Liver (tissue), 8 donors: ENCODE measurements at regions not wholly inside any gene's neighbourhood (a gene's known extent, or its start where the extent isn't known, plus 50 kb on each side); places are given as distances from the start of the nearest gene placed in this dataset.

Experiments
- DNase-seq: peaks from one replicate; pipeline ENCODE4 v3.0.0-alpha.2; 2017; ENCODE audit warnings: low spot score
- H3K27ac ChIP-seq, 2 donors: one replicate each; pipeline ENCODE4 v1.7.0; 2013; ENCODE audit warnings: inconsistent platforms in 2 of 2, low read length in 2 of 2, control low read depth in 1 of 2, low read depth in 1 of 2, mild to moderate bottlenecking in 1 of 2
- H3K27me3 ChIP-seq, 4 donors: one replicate each; pipeline versions ENCODE4 v1.6.1 to v1.7.0; 2013; ENCODE audit warnings: low read length in 3 of 4, inconsistent platforms in 1 of 4, mild to moderate bottlenecking in 1 of 4, moderate library complexity in 1 of 4; ENCODE audit not compliant: control insufficient read depth in 4 of 4, insufficient read depth in 4 of 4
- H3K36me3 ChIP-seq, 4 donors: one replicate each; pipeline versions ENCODE4 v1.6.1 to v1.7.0; 2013; ENCODE audit warnings: low read length in 3 of 4, mild to moderate bottlenecking in 3 of 4, low read depth in 1 of 4, moderate library complexity in 1 of 4; ENCODE audit not compliant: control insufficient read depth in 4 of 4, insufficient read depth in 3 of 4
- H3K4me1 ChIP-seq, 4 donors: one replicate each; pipeline versions ENCODE4 v1.6.1 to v1.7.0; 2013; ENCODE audit warnings: low read length in 3 of 4, mild to moderate bottlenecking in 3 of 4, moderate library complexity in 1 of 4; ENCODE audit not compliant: control insufficient read depth in 4 of 4, insufficient read depth in 4 of 4
- H3K4me3 ChIP-seq, 3 donors: one replicate each; pipeline versions ENCODE4 v1.6.1 to v1.7.0; 2013; ENCODE audit warnings: low read length in 3 of 3, control low read depth in 1 of 3, low read depth in 1 of 3, mild to moderate bottlenecking in 1 of 3
- H3K9ac ChIP-seq, 2 donors: one replicate each; pipeline ENCODE4 v1.7.0; 2013; ENCODE audit warnings: low read length in 2 of 2, mild to moderate bottlenecking in 2 of 2, moderate library complexity in 2 of 2, control low read depth in 1 of 2, low read depth in 1 of 2
- H3K9me3 ChIP-seq, 4 donors: one replicate each; pipeline versions ENCODE4 v1.6.1 to v1.7.0; 2013; ENCODE audit warnings: low read length in 3 of 4; ENCODE audit not compliant: control insufficient read depth in 4 of 4
- ATF3 ChIP-seq: IDR thresholded peaks from 2 replicates; pipeline ENCODE4 v1.6.1; 2016; ENCODE audit warnings: antibody characterized with exemption
- CTCF ChIP-seq: fragments of 150-350 bp; IDR thresholded peaks from 2 replicates; pipeline ENCODE4 v1.5.1; 2017; ENCODE audit warnings: improper control_type of control experiment, low read depth, low read length; ENCODE audit not compliant: missing input control
- EGR1 ChIP-seq, 2 donors: IDR thresholded peaks; 2 replicates each; pipeline ENCODE4 v1.6.1; 2016 to 2018; ENCODE audit warnings: antibody characterized with exemption in 2 of 2, low read depth in 2 of 2
- FOXA1 ChIP-seq: IDR thresholded peaks from 2 replicates; pipeline ENCODE4 v1.6.1; 2016; ENCODE audit warnings: antibody characterized with exemption
- FOXA2 ChIP-seq: IDR thresholded peaks from 2 replicates; pipeline ENCODE4 v1.6.1; 2016; ENCODE audit warnings: antibody characterized with exemption
- GABPA ChIP-seq, 2 donors: IDR thresholded peaks in 1 of 2; conservative IDR thresholded peaks in 1 of 2; 2 replicates each; pipeline ENCODE4 v1.6.1; 2016; ENCODE audit warnings: antibody characterized with exemption in 2 of 2, mild to moderate bottlenecking in 1 of 2, moderate library complexity in 1 of 2
- HNF4A ChIP-seq, 2 donors: conservative IDR thresholded peaks; 2 replicates each; pipeline ENCODE4 v1.6.1; 2016; ENCODE audit warnings: antibody characterized with exemption in 2 of 2, mild to moderate bottlenecking in 2 of 2
- HNF4G ChIP-seq: IDR thresholded peaks from 2 replicates; pipeline ENCODE4 v1.6.1; 2016; ENCODE audit warnings: antibody characterized with exemption
- JUND ChIP-seq, 2 donors: IDR thresholded peaks; 2 replicates each; pipeline ENCODE4 v1.6.1; 2016; ENCODE audit warnings: antibody characterized with exemption in 2 of 2
- MAX ChIP-seq: IDR thresholded peaks from 2 replicates; pipeline ENCODE4 v1.6.1; 2016; ENCODE audit warnings: antibody characterized with exemption
- NR2F2 ChIP-seq: IDR thresholded peaks from 2 replicates; pipeline ENCODE4 v1.6.1; 2016; ENCODE audit warnings: antibody characterized with exemption
- RAD21 ChIP-seq, 2 donors: IDR thresholded peaks; 2 replicates each; pipeline ENCODE4 v1.6.1; 2016; ENCODE audit warnings: antibody characterized with exemption in 2 of 2, mild to moderate bottlenecking in 2 of 2
- RXRA ChIP-seq, 2 donors: IDR thresholded peaks; 2 replicates each; pipeline ENCODE4 v1.6.1; 2017 to 2018; ENCODE audit warnings: antibody characterized with exemption in 2 of 2, mild to moderate bottlenecking in 1 of 2
- SP1 ChIP-seq: IDR thresholded peaks from 2 replicates; pipeline ENCODE4 v1.6.1; 2018; ENCODE audit warnings: antibody characterized with exemption, mild to moderate bottlenecking
- TAF1 ChIP-seq: conservative IDR thresholded peaks from 2 replicates; pipeline ENCODE4 v1.6.1; 2016; ENCODE audit warnings: antibody characterized with exemption, mild to moderate bottlenecking
- YY1 ChIP-seq: IDR thresholded peaks from 2 replicates; pipeline ENCODE4 v1.6.1; 2016; ENCODE audit warnings: antibody characterized with exemption, mild to moderate bottlenecking
- ZBTB33 ChIP-seq: IDR thresholded peaks from 2 replicates; pipeline ENCODE4 v1.6.1; 2016; ENCODE audit warnings: antibody characterized with exemption
- WGBS: extraction: QIAGEN DNeasy Blood & Tissue Kit; methylation state at CpG from one replicate; pipeline ENCODE4 v1.1.7; 2013; 5-methylcytosine and 5-hydroxymethylcytosine counted together
- TF ChIP-seq, protein P1 (sequence below): IDR thresholded peaks from 2 replicates; pipeline ENCODE4 v1.6.1; 2016; ENCODE audit warnings: antibody characterized with exemption, mild to moderate bottlenecking
- donor health status: healthy.
- donor health status: healthy.
- donor health status: healthy.
- donor health status: healthy.
- donor health status: healthy.

- Histone ChIP-seq H3K9me3 (no peaks in the 10 kb centered on the region), H3K27me3 (no peaks in the 10 kb centered on the region), H3K4me3 (no peak overlapping the region), H3K9ac (no peak overlapping the region), H3K27ac (no peak overlapping the region), H3K36me3 (no peaks in the 10 kb centered on the region), H3K4me1 (peaks cover 3 to 22% (median 20%) of the 10 kb centered on the region in 4 donors)
- TF ChIP-seq HNF4A (conservative IDR thresholded peaks at IDR 0.05): no peak
- no peak for TF ChIP-seq NR2F2
- TF ChIP-seq HNF4G: no peak
- TF ChIP-seq RAD21 (IDR thresholded peaks at IDR 0.05): no peak
- TF ChIP-seq YY1: no peak
- TF ChIP-seq ZBTB33: no peak
- TF ChIP-seq CTCF: no peak
- TF ChIP-seq FOXA1: no peak
- TF ChIP-seq ATF3: no peak
- no peak for TF ChIP-seq MAX
- no peak for TF ChIP-seq TAF1
- TF ChIP-seq RXRA (IDR thresholded peaks at IDR 0.05): no peak
- TF ChIP-seq EGR1 (IDR thresholded peaks at IDR 0.05; ENCODE audit: low read depth in 2 of 2): no peak
- no peak for TF ChIP-seq GABPA (IDR thresholded peaks at IDR 0.05 in 1 of 2, conservative IDR thresholded peaks at IDR 0.05 in 1 of 2)
- TF ChIP-seq JUND (IDR thresholded peaks at IDR 0.05): no peak
- TF ChIP-seq, protein P1, sequence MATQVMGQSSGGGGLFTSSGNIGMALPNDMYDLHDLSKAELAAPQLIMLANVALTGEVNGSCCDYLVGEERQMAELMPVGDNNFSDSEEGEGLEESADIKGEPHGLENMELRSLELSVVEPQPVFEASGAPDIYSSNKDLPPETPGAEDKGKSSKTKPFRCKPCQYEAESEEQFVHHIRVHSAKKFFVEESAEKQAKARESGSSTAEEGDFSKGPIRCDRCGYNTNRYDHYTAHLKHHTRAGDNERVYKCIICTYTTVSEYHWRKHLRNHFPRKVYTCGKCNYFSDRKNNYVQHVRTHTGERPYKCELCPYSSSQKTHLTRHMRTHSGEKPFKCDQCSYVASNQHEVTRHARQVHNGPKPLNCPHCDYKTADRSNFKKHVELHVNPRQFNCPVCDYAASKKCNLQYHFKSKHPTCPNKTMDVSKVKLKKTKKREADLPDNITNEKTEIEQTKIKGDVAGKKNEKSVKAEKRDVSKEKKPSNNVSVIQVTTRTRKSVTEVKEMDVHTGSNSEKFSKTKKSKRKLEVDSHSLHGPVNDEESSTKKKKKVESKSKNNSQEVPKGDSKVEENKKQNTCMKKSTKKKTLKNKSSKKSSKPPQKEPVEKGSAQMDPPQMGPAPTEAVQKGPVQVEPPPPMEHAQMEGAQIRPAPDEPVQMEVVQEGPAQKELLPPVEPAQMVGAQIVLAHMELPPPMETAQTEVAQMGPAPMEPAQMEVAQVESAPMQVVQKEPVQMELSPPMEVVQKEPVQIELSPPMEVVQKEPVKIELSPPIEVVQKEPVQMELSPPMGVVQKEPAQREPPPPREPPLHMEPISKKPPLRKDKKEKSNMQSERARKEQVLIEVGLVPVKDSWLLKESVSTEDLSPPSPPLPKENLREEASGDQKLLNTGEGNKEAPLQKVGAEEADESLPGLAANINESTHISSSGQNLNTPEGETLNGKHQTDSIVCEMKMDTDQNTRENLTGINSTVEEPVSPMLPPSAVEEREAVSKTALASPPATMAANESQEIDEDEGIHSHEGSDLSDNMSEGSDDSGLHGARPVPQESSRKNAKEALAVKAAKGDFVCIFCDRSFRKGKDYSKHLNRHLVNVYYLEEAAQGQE: no peak
- TF ChIP-seq SP1: no peak
- no peak for TF ChIP-seq FOXA2
- 50% methylated on average over 2 of the region's 2 CpGs for WGBS
- DNase-seq: no peak
These were observed 168.7 kb upstream of the FRMD4B start for GRCh38 chr3:69554576-69554975.

- 35% methylated on average over 4 of the region's 4 CpGs for WGBS
- no peaks in the 10 kb centered on the region for H3K36me3 ChIP-seq
- H3K9me3 ChIP-seq: no peaks in the 10 kb centered on the region
- H3K9ac ChIP-seq: no peak overlapping the region
- DNase-seq: no peak
- H3K4me3 ChIP-seq: no peak overlapping the region
- no peak overlapping the region for H3K27ac ChIP-seq
- peaks cover 3 to 17% (median 15%) of the 10 kb centered on the region in 4 donors for H3K4me1 ChIP-seq
- no peaks in the 10 kb centered on the region for H3K27me3 ChIP-seq
- TF ChIP-seq GABPA (IDR thresholded peaks at IDR 0.05 in 1 of 2, conservative IDR thresholded peaks at IDR 0.05 in 1 of 2) (no peak), HNF4G (no peak), ATF3 (no peak), JUND (IDR thresholded peaks at IDR 0.05) (no peak), YY1 (no peak), MAX (no peak), RAD21 (IDR thresholded peaks at IDR 0.05) (no peak), NR2F2 (no peak), EGR1 (IDR thresholded peaks at IDR 0.05; ENCODE audit: low read depth in 2 of 2) (no peak), RXRA (IDR thresholded peaks at IDR 0.05) (no peak), FOXA2 (no peak), TAF1 (no peak), HNF4A (conservative IDR thresholded peaks at IDR 0.05) (no peak)
- TF ChIP-seq, protein P1: no peak
These were observed 168.0 kb upstream of the FRMD4B start for GRCh38 chr3:69553888-69554287.
